ENCODE measurements at regions not wholly inside any gene's neighbourhood (a gene's known extent, or its start where the extent isn't known, plus 50 kb on each side); places are given as distances from the start of the nearest gene placed in this dataset.

DNA sequence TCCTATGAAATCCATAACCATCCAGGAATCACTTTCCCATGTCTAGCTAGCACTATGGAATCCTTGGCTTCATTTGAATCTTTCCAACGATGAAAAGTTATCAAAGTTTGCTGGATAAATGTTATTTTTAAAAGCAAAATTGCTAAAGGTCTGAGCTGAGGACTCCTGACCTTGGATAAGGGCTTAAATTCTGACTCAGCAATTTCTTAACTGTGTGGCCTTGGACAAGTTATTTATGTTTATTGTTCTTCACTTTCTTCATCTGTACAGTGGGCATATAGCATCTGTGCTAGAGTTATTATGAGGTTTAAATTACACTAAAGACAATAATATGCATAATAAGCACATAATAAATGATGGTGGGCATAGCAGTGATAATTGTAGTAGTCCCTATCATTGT is 227.5 kb downstream of the KCNS3 start:
- RAD21 ChIA-PET (ENCODE audit: unreplicated experiment): no interaction called here
- Histone ChIP-seq H3K79me2 (ENCODE audit: control insufficient read depth, insufficient read depth, low read length) (no peaks in the 10 kb centered on the region), H3K36me3 (ENCODE audit: control insufficient read depth in 2 of 2, insufficient read depth in 2 of 2, low read length in 1 of 2) (no peaks in the 10 kb centered on the region), H3K9me3 (replicated peaks; ENCODE audit: control insufficient read depth, insufficient read depth, low read length) (no peaks in the 10 kb centered on the region), H3K27me3 (replicated peaks in 1 of 2; ENCODE audit: control insufficient read depth in 2 of 2, insufficient read depth in 2 of 2, low read length in 1 of 2) (no peaks in the 10 kb centered on the region; a peak in 2 of 4 replicates), H2AFZ (ENCODE audit: control insufficient read depth, low read depth, low read length) (no peak overlapping the region), H3K4me2 (ENCODE audit: control insufficient read depth, insufficient read depth) (no peak overlapping the region), H3K4me3 (no peak overlapping the region), H3K9ac (ENCODE audit: control insufficient read depth, insufficient read depth, low read length) (no peak overlapping the region), H3K27ac (ENCODE audit: control insufficient read depth, insufficient read depth) (no peak overlapping the region), H4K20me1 (ENCODE audit: control insufficient read depth, insufficient read depth) (no peaks in the 10 kb centered on the region), H3K4me1 (ENCODE audit: control insufficient read depth, insufficient read depth, low read length) (no peaks in the 10 kb centered on the region)
- TF ChIP-seq, protein P1, sequence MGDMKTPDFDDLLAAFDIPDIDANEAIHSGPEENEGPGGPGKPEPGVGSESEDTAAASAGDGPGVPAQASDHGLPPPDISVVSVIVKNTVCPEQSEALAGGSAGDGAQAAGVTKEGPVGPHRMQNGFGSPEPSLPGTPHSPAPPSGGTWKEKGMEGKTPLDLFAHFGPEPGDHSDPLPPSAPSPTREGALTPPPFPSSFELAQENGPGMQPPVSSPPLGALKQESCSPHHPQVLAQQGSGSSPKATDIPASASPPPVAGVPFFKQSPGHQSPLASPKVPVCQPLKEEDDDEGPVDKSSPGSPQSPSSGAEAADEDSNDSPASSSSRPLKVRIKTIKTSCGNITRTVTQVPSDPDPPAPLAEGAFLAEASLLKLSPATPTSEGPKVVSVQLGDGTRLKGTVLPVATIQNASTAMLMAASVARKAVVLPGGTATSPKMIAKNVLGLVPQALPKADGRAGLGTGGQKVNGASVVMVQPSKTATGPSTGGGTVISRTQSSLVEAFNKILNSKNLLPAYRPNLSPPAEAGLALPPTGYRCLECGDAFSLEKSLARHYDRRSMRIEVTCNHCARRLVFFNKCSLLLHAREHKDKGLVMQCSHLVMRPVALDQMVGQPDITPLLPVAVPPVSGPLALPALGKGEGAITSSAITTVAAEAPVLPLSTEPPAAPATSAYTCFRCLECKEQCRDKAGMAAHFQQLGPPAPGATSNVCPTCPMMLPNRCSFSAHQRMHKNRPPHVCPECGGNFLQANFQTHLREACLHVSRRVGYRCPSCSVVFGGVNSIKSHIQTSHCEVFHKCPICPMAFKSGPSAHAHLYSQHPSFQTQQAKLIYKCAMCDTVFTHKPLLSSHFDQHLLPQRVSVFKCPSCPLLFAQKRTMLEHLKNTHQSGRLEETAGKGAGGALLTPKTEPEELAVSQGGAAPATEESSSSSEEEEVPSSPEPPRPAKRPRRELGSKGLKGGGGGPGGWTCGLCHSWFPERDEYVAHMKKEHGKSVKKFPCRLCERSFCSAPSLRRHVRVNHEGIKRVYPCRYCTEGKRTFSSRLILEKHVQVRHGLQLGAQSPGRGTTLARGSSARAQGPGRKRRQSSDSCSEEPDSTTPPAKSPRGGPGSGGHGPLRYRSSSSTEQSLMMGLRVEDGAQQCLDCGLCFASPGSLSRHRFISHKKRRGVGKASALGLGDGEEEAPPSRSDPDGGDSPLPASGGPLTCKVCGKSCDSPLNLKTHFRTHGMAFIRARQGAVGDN (IDR thresholded peaks at IDR 0.05): no peak
- TF ChIP-seq IRF4 (IDR thresholded peaks at IDR 0.05; ENCODE audit: low read depth, low read length) (no peak), KLF5 (IDR thresholded peaks at IDR 0.05; ENCODE audit: partially characterized antibody) (no peak), ZNF207 (IDR thresholded peaks at IDR 0.05; ENCODE audit: borderline replicate concordance) (no peak), YY1 (IDR thresholded peaks at IDR 0.05; ENCODE audit: low read depth, low read length) (no peak), TARDBP (IDR thresholded peaks at IDR 0.05; ENCODE audit: borderline replicate concordance) (no peak)
- TF ChIP-seq, protein P2, sequence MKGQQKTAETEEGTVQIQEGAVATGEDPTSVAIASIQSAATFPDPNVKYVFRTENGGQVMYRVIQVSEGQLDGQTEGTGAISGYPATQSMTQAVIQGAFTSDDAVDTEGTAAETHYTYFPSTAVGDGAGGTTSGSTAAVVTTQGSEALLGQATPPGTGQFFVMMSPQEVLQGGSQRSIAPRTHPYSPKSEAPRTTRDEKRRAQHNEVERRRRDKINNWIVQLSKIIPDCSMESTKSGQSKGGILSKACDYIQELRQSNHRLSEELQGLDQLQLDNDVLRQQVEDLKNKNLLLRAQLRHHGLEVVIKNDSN (IDR thresholded peaks at IDR 0.05; ENCODE audit: borderline replicate concordance, extremely low read length, insufficient read depth, low read depth, low read length): no peak
- no peak for DNase-seq (ENCODE audit: low read depth, low spot score)
- WGBS (ENCODE audit: insufficient coverage, insufficient replicate concordance, low lambda C conversion rate, missing lambda C conversion rate): 0% methylated on average over 1 of the region's 1 CpG
- intact Hi-C loops (cut with micrococcal nuclease; ENCODE audit: unreplicated experiment): no loop called here
- POLR2A ChIA-PET: no interaction called here
- in situ Hi-C loops (cut with MboI): no loop called here
- SMC1A ChIA-PET (ENCODE audit: uncharacterized antibody, unreplicated experiment): no interaction called here
- CTCF ChIA-PET: no interaction called here
- FAIRE-seq: no peak
- ATAC-seq: no peak
- BruUV-seq (replicated peaks): no TSS peak
